GM23248 (cell line): ENCODE measurements at regions not wholly inside any gene's neighbourhood (a gene's known extent, or its start where the extent isn't known, plus 50 kb on each side); places are given as distances from the start of the nearest gene placed in this dataset.

Source experiments
- DNase-seq: peaks from one replicate; pipeline ENCODE4 v3.0.0-alpha.2; 2015
- H2AFZ ChIP-seq: fragments of 200-600 bp; sonication (generic); 2 replicates; pipeline ENCODE4 v1.6.1; 2016; ENCODE audit warnings: antibody characterized with exemption
- H3F3A ChIP-seq: fragments of 200-600 bp; sonication (generic); 2 replicates; pipeline ENCODE4 v1.6.1; 2016; ENCODE audit warnings: mild to moderate bottlenecking, antibody characterized with exemption, mixed run types; ENCODE audit not compliant: insufficient read depth
- H3K27ac ChIP-seq: fragments of 200-600 bp; sonication (generic); 2 replicates; pipeline ENCODE4 v1.5.1; 2016; ENCODE audit warnings: mild to moderate bottlenecking
- H3K27me3 ChIP-seq: fragments of 200-600 bp; sonication (generic); replicated peaks from 2 replicates; pipeline ENCODE4 v1.6.1; 2016; ENCODE audit warnings: mild to moderate bottlenecking; ENCODE audit not compliant: insufficient read depth
- H3K36me3 ChIP-seq: fragments of 200-600 bp; sonication (generic); 2 replicates; pipeline ENCODE4 v1.6.1; 2016; ENCODE audit warnings: low read depth, mild to moderate bottlenecking
- H3K4me1 ChIP-seq: fragments of 200-600 bp; sonication (generic); 2 replicates; pipeline ENCODE4 v1.6.1; 2016; ENCODE audit warnings: mild to moderate bottlenecking; ENCODE audit not compliant: insufficient read depth
- H3K4me2 ChIP-seq: fragments of 200-600 bp; sonication (generic); one replicate; pipeline ENCODE4 v1.6.1; 2016; ENCODE audit warnings: mild to moderate bottlenecking; ENCODE audit not compliant: unreplicated experiment
- H3K4me3 ChIP-seq: fragments of 200-600 bp; sonication (generic); 2 replicates; pipeline ENCODE4 v1.5.1; 2016; ENCODE audit warnings: mild to moderate bottlenecking
- H3K79me2 ChIP-seq: fragments of 200-600 bp; sonication (generic); 2 replicates; pipeline ENCODE4 v1.6.1; 2016; ENCODE audit warnings: mild to moderate bottlenecking; ENCODE audit not compliant: insufficient read depth
- H3K9ac ChIP-seq: fragments of 200-600 bp; sonication (generic); 2 replicates; pipeline ENCODE4 v1.6.1; 2016; ENCODE audit warnings: mild to moderate bottlenecking
- H3K9me2 ChIP-seq: fragments of 200-600 bp; sonication (generic); 2 replicates; pipeline ENCODE4 v1.6.1; 2016; ENCODE audit warnings: mixed run types, mild to moderate bottlenecking, moderate library complexity; ENCODE audit not compliant: insufficient read depth
- H3K9me3 ChIP-seq: fragments of 200-600 bp; sonication (generic); one replicate; pipeline ENCODE4 v1.6.1; 2017; ENCODE audit warnings: low read depth
- H4K20me1 ChIP-seq: fragments of 200-600 bp; sonication (generic); 2 replicates; pipeline ENCODE4 v1.6.0; 2016; ENCODE audit not compliant: insufficient read depth
- EZH2 ChIP-seq: fragments of 200-600 bp; sonication (generic); IDR thresholded peaks from 2 replicates; pipeline ENCODE4 v1.6.1; 2018; ENCODE audit warnings: antibody characterized with exemption, mild to moderate bottlenecking; ENCODE audit not compliant: insufficient read depth, poor library complexity, severe bottlenecking
- EZH2phosphoT487 ChIP-seq: fragments of 200-600 bp; sonication (generic); IDR thresholded peaks from 2 replicates; pipeline ENCODE4 v1.6.1; 2018; ENCODE audit warnings: antibody characterized with exemption, moderate library complexity, mild to moderate bottlenecking, low read depth; ENCODE audit not compliant: insufficient read depth
- WGBS, 2 experiments: methylation state at CpG; one replicate each; pipeline ENCODE4 v1.1.6; 2015 to 2017; ENCODE audit warnings: low lambda C conversion rate in 2 of 2, low coverage in 1 of 2; ENCODE audit errors: missing lambda C conversion rate in 2 of 2; 5-methylcytosine and 5-hydroxymethylcytosine counted together
- in situ Hi-C: fragments of 300-500 bp; cut with MboI; formaldehyde crosslinking; loops from 2 replicates; pipeline ENCODE4 v1.15.0; 2020

DNA sequence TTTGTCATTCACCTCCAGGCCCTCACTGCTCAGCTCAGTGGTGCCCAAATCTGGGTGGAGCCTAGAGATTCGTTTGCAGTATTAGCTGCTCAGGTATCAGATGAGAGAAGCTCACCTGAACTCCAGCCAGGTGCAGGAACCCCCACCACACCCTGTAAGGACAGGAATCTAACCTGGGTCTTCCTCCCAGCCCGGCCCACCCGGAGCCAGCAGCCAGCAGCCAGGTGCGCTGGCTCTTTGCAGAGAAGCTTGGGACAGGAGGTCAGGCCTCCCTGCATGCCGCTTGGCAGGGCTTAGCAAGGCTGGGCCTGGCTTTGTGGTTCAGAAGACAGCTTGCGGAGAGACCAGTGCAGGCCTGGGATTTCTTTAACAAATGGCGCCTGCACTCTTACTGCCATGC, 125.6 kb upstream of the MYL2 start:
- TF ChIP-seq EZH2phosphoT487 (no peak), EZH2 (no peak)
- Histone ChIP-seq H3K9me2 (no peaks in the 10 kb centered on the region), H2AFZ (no peak overlapping the region), H3K9me3 (no peaks in the 10 kb centered on the region), H3K4me1 (no peaks in the 10 kb centered on the region), H3K9ac (no peak overlapping the region), H3K36me3 (no peaks in the 10 kb centered on the region), H3K4me3 (no peak overlapping the region), H3K27me3 (peaks cover 5% of the 10 kb centered on the region; the same call in 1 of the 2 replicates), H3F3A (no peaks in the 10 kb centered on the region), H3K4me2 (no peak overlapping the region), H3K27ac (no peak overlapping the region), H3K79me2 (no peaks in the 10 kb centered on the region), H4K20me1 (no peaks in the 10 kb centered on the region)
- in situ Hi-C loops: no loop called here
- DNase-seq: no peak
- 49 to 51% methylated on average over 7 of the region's 7 CpGs for WGBS, 2 experiments

- in situ Hi-C loops: no loop called here
- WGBS, 2 experiments: 79 to 89% methylated on average over 2 of the region's 2 CpGs
- H3K9me2 ChIP-seq: no peaks in the 10 kb centered on the region
- peaks cover 33% of the 10 kb centered on the region for H3K27me3 ChIP-seq
- H3K27ac ChIP-seq: no peak overlapping the region
- H2AFZ ChIP-seq: no peak overlapping the region
- no peaks in the 10 kb centered on the region for H3K79me2 ChIP-seq
- no peak overlapping the region for H3K4me3 ChIP-seq
- no peaks in the 10 kb centered on the region for H3K4me1 ChIP-seq
- H4K20me1 ChIP-seq: no peaks in the 10 kb centered on the region
- H3K9ac ChIP-seq: no peak overlapping the region
- no peak overlapping the region for H3K4me2 ChIP-seq
- no peak for DNase-seq
- no peaks in the 10 kb centered on the region for H3F3A ChIP-seq
- H3K36me3 ChIP-seq: no peaks in the 10 kb centered on the region
- TF ChIP-seq EZH2phosphoT487: no peak
- TF ChIP-seq EZH2: no peak
- H3K9me3 ChIP-seq: no peaks in the 10 kb centered on the region
Observed at GRCh38 chr12:111041091-111041490, 120.7 kb upstream of the MYL2 start.

- Histone ChIP-seq H3K9me3 (no peaks in the 10 kb centered on the region), H3K79me2 (no peaks in the 10 kb centered on the region), H3K27me3 (peaks cover 37% of the 10 kb centered on the region), H2AFZ (no peak overlapping the region), H4K20me1 (no peaks in the 10 kb centered on the region), H3K4me1 (no peaks in the 10 kb centered on the region), H3K4me3 (no peak overlapping the region), H3K9me2 (no peaks in the 10 kb centered on the region), H3K4me2 (no peak overlapping the region), H3K36me3 (no peaks in the 10 kb centered on the region), H3K9ac (no peak overlapping the region), H3F3A (no peaks in the 10 kb centered on the region), H3K27ac (no peak overlapping the region)
- WGBS, 2 experiments: 31 to 38% methylated on average over 3 of the region's 3 CpGs
- in situ Hi-C loops: no loop called here
- TF ChIP-seq EZH2phosphoT487: no peak
- TF ChIP-seq EZH2: no peak
- DNase-seq: no peak
Observed at GRCh38 chr12:111040690-111041089, 120.3 kb upstream of the MYL2 start.

GRCh38 chr12:111038941-111039340, 118.6 kb upstream of the MYL2 start:
- TF ChIP-seq EZH2phosphoT487 (no peak), EZH2 (no peak)
- Histone ChIP-seq H3K36me3 (no peaks in the 10 kb centered on the region), H4K20me1 (no peaks in the 10 kb centered on the region), H3K27me3 (peaks cover 42% of the 10 kb centered on the region), H3K4me3 (no peak overlapping the region), H3K9ac (no peak overlapping the region), H3K4me1 (no peaks in the 10 kb centered on the region), H3K4me2 (no peak overlapping the region), H3K9me3 (no peaks in the 10 kb centered on the region), H3K9me2 (no peaks in the 10 kb centered on the region), H3K27ac (no peak overlapping the region), H3F3A (no peaks in the 10 kb centered on the region), H3K79me2 (no peaks in the 10 kb centered on the region), H2AFZ (no peak overlapping the region)
- in situ Hi-C loops: no loop called here
- no peak for DNase-seq
- WGBS, 2 experiments: 52 to 61% methylated on average over 5 of the region's 5 CpGs

DNA sequence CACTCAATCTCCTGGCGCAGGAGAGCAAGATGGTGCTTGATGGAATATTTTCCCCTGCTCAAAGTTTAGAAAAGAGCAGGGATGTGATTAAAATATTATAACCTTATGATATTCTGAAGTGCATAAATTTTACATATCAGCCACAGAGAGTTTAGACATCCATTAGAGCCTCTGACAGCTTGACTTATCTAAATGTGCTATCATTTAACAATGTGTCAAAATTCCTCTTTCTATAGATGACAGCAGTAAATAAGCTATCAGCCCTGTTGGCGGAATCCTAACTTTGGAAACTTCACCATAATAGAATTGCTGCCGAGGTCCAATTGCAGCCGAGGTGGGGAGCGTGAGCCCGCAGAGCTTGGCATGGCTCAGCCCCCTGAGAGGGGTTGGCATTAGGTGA, 117.7 kb upstream of the MYL2 start:
- Histone ChIP-seq H2AFZ (no peak overlapping the region), H3K27ac (no peak overlapping the region), H3K4me1 (no peaks in the 10 kb centered on the region), H3K27me3 (peaks cover 47% of the 10 kb centered on the region), H3K9me2 (no peaks in the 10 kb centered on the region), H3K4me2 (no peak overlapping the region), H3K9me3 (no peaks in the 10 kb centered on the region), H3K9ac (no peak overlapping the region), H3K79me2 (no peaks in the 10 kb centered on the region), H3K36me3 (no peaks in the 10 kb centered on the region), H3K4me3 (no peak overlapping the region), H3F3A (no peaks in the 10 kb centered on the region), H4K20me1 (no peaks in the 10 kb centered on the region)
- TF ChIP-seq EZH2 (no peak), EZH2phosphoT487 (no peak)
- no peak for DNase-seq
- WGBS, 2 experiments: 40 to 47% methylated on average over 6 of the region's 6 CpGs
- in situ Hi-C loops: no loop called here
